ENCODE measurements at regions not wholly inside any gene's neighbourhood (a gene's known extent, or its start where the extent isn't known, plus 50 kb on each side); places are given as distances from the start of the nearest gene placed in this dataset.

- DNase-seq (ENCODE audit: low read depth in 2 of 3, low spot score in 2 of 3), result no peak
These were observed 74.7 kb upstream of the CLDN14 start for GRCh38 chr21:36554411-36555157.

DNA sequence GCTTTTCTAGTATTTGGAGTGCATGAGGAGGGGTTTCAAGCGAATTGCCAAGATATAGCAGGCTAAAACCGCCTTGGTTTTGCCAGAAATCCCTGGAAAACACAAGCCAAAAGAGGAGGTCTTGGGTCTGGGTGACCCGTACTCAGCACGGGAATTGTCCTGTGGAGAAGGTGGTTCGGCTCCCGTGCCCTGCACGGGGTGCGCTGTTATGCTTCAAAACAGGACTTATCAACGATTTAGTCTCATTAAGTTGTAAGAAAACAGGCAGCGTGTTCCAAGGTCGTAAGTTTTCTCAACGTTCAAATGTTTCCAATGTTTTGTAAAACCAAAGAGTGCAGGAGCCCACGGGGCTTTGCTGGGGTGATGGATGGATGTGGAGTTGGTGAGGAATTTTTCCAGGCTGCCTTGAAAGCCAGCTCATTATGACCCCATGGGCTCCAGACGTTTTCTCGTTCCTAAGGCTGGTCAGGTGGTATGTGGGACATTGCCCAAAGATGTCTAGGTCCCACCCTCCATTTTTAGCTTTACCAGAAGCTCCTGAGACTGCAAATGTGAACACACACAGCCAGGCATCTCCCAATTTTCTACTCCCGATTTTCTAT is 75.4 kb upstream of the CLDN14 start:
- DNase-seq (ENCODE audit: low read depth in 2 of 3, low spot score in 2 of 3), result no peak

DNA sequence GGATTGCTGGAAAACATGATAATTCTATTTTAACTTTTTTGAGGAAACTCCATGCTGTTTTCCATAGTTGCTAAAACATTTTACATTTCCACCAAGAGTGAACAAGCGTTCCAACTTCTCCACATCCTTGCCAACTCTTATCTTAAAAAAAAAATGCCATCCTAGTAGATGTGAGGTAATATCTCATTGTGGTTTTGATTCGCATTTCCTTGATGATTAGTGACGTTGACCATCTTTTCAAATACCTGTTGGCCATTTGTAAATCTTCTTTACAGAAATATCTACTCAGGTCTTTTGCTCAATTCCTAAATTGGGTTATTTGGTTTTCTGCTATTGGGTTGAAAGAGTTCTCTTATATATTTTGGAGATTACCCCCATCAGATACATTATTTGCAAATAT is 77.4 kb upstream of the CLDN14 start:
- DNase-seq (ENCODE audit: low read depth in 2 of 3, low spot score in 2 of 3), result no peak

DNA sequence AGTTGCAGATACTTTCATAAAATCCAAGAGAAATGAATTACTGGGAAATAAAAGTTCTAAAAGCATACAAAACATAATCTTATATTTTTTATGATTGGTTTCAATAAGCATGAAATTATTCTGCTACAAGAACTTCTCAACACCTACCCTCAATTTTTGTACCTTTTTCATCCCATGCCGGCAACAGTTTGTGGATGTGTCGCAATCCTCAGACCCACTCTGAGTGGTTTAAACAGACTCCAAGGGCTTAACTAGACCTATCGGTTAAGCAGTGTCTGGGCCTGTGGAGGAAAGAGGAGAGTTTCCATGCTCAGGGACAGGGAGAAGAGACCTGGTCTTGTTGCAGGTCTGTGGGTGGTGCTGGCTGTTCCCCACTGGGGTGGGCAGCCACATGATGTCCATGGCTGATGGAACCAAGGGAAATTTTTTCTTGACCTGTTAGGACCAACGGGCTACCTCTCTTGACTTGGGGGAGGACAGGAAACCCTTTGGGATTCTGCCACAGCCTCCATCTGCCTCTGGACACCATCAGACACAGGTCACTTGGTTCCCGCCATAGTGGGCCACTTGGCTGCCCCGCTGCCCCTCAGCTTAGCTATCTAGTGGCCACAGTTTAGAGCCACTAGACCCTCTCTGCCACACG is 81.1 kb upstream of the CLDN14 start:
- DNase-seq (ENCODE audit: low read depth in 2 of 3, low spot score in 2 of 3), result no peak

GRCh38 chr21:36563341-36563926 is 83.5 kb upstream of the CLDN14 start:
- no peak for DNase-seq (ENCODE audit: low read depth in 2 of 3, low spot score in 2 of 3)

- DNase-seq (ENCODE audit: low read depth in 2 of 3, low spot score in 2 of 3), result no peak
These were observed 84.7 kb upstream of the CLDN14 start for GRCh38 chr21:36564647-36565046.

DNA sequence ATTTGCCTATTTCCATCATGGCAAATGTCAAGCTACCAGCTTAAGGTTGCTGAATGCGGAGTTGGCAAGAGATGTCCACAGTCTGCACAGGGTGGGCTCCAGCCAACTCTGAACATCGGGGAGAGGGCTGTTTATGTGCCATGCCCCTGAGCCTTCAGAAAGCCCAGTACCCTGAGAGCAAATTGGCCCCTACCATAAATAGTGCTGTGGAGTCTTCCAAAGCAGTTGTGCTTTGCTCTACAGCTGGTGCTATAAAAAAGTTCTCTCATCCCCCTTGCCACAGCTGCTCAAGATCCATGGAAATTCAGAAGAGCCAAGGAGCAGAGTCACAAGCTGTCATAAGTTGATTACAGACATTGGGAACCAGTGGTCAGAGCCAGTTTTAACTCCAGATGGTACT is 85.6 kb upstream of the CLDN14 start:
- DNase-seq (ENCODE audit: low read depth in 2 of 3, low spot score in 2 of 3), result no peak

- DNase-seq (ENCODE audit: low read depth in 2 of 3, low spot score in 2 of 3), result no peak
These were observed 86.7 kb upstream of the CLDN14 start for GRCh38 chr21:36566644-36567043.

DNA sequence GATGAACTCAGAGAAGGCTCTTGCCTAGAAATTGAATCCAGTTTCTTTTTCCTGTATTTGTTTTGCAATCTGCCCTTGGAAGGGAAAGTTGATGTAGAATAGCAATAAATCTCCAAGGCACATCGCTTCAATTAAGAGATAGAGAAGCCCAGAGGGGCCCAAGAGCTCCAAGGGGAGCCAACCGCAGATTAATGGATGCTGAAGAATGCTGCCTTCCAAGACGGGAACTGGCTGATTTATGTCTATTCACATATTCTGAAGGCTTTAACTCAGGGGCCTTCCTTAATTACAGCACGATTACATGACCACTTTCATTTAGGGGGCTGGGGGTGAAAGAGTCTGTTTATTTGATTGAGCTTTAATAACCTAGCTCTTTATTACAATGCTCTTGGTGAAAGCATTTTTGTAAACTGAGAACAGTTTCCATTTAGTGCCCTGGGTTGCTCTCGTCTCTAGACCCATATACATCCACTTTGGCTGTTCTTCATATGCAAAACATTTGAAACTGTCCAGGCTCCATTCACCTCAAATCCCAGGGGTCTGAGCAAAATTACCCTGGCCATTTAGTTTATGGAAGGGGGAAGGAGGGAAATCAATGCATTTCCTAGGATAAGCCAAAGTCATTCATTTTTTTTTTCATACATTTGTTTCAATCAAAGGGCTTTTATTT is 87.4 kb upstream of the CLDN14 start:
- DNase-seq (ENCODE audit: low read depth in 2 of 3, low spot score in 2 of 3), result no peak

DNA sequence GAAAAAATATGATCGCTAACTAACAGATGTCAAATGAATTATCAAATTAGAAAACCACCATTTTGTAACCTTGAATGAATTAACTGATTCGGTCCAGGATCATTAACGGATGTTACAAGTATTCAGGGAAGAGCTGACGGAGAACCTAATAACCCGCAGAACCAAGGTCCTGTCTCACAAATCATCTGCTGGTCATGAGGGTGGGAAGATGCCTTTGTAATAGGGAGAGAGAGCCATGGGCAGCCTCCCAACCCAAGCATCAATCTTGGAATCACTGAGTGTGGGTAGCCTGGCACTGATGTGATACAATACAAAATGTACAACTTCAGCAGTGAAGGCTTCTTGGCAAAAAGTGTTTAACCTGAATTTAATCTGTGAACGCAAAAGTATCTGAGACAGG is 89.6 kb upstream of the CLDN14 start:
- DNase-seq (ENCODE audit: low read depth in 2 of 3, low spot score in 2 of 3), result no peak

DNA sequence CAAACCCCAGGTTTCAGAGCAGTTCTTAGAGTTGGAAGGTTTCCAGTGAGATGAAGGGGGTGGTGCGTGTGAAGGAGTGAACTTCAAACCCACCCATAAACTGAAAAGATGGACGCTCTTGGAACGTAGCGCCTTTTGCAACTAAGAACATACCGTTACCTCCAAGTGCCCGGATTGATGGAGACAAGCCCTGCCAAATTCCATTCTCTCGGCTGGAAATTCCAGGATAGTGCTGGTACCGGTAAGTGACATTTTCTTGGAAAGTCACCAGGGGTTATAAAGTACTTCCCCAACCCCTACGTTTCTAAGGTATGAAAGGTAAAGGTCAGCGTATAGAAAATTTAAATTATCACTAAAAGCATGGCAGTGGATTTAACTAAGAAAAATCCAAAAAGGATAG is 91.6 kb upstream of the CLDN14 start:
- DNase-seq (ENCODE audit: low read depth in 2 of 3, low spot score in 2 of 3), result no peak

GRCh38 chr21:36572039-36572438 is 92.1 kb upstream of the CLDN14 start:
- DNase-seq (ENCODE audit: low read depth in 2 of 3, low spot score in 2 of 3), result no peak

DNA sequence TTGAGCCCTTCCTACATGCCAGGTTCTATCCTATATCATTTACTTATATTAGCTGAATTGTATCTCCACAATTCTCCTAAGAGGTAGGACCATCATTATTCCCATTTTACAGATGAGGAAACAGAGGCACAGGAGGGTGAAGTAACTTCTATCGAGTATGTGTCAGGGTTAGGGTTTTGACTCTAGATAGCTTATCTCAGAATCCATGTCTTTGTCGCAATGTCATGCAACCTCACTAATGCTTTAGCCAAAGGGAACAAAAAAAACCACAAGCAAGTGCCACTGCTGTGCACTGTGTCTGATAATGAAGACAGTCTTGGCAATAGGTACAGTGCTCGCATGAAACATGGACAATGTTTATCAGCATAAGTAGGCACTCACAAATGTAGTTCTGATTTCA is 95.4 kb upstream of the CLDN14 start:
- DNase-seq (ENCODE audit: low read depth in 2 of 3, low spot score in 2 of 3), result no peak

GRCh38 chr21:36576441-36576840 is 96.5 kb upstream of the CLDN14 start:
- DNase-seq (ENCODE audit: low read depth in 2 of 3, low spot score in 2 of 3), result no peak

DNA sequence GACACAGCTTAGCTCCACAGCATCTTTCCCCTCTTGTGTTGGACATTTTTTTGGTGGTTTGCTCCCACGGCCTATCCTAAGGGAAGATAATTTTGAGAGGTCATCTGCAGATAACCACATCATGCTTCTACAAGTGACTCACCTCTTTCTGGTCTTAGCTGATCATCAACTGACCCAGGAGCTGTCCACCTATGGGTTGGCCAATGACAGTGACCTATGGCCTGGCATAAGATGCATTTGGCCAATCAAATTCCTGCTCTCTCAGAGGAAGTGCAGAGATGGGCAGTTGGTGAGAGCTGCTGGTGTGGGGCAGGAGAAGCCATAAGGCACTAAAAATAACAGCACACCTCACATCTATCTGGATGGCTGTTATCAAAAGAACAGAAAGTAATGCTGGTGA is 100.0 kb upstream of the CLDN14 start:
- DNase-seq (ENCODE audit: low read depth in 2 of 3, low spot score in 2 of 3), result no peak

GRCh38 chr21:36582271-36582670 is 102.3 kb upstream of the CLDN14 start:
- DNase-seq (ENCODE audit: low read depth in 2 of 3, low spot score in 2 of 3), result no peak

GRCh38 chr21:36583591-36583990 is 103.7 kb upstream of the CLDN14 start:
- no peak for DNase-seq (ENCODE audit: low read depth in 2 of 3, low spot score in 2 of 3)

GRCh38 chr21:36584980-36585940 is 105.3 kb upstream of the CLDN14 start:
- no peak for DNase-seq (ENCODE audit: low read depth in 2 of 3, low spot score in 2 of 3)

DNA sequence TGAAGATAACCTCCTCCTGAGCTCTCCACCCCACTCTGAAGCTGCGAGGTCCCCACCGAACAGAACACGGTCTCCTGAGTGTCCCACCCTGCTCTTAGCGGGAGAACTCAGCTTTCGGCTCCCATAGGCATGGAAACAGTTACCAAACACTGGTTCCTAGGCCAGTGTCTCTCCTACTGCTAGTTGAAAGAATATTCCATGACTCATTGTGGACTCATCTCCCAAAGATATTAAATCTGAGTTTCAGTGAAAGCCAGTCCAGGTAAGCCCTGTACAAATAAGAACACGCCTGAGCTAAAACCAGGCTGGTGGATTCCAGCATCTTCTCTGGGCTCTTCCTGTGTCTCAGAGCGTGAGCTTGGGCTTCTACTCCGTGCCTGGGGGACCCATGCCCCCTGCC is 107.5 kb upstream of the CLDN14 start:
- no peak for DNase-seq (ENCODE audit: low read depth in 2 of 3, low spot score in 2 of 3)

DNA sequence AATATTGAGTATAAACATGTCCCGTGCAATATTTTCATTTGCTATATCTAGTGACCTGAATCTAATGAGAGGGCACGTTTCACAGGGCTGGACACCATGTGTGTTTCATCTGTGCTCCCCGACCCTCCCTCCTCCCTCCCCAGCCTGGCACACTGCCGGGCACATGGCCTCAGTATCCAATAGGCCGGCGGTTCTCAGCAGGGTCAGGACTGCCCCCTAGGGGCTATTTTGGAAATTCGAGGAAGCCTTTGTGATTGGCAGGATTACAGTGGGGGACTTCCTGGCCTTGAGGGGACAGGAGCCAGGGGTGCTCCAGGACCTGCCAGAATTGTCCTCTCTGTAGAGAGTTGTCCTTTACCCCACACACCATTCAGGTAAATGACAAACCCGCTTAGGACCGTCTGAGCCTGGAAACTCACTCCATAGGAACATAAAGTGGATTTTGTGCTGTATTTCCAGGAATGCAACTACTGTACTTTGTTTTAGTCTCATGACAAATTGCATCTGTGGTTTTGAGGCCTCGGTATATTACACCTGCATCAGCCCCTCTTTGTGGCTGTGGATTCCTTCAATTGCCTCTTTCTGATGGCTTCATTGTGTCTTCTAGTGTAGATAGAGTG is 109.5 kb upstream of the SIM2 start:
- DNase-seq (ENCODE audit: low read depth in 2 of 3, low spot score in 2 of 3), result peak in 1 of 3 experiments; percentile 11
